GM21360 (cell line): ENCODE measurements at regions not wholly inside any gene's neighbourhood (a gene's known extent, or its start where the extent isn't known, plus 50 kb on each side); places are given as distances from the start of the nearest gene placed in this dataset.

Experiments used
- ATAC-seq: cut with Tn5 transposase; IDR thresholded peaks from one replicate; pipeline ENCODE4 v1.9.1; 2021; ENCODE audit warnings: mild to moderate bottlenecking, moderate library complexity; ENCODE audit not compliant: unreplicated experiment

GRCh38 chr7:130926001-130926691 lies 192.1 kb upstream of the KLF14 start:
- no peak for ATAC-seq

DNA sequence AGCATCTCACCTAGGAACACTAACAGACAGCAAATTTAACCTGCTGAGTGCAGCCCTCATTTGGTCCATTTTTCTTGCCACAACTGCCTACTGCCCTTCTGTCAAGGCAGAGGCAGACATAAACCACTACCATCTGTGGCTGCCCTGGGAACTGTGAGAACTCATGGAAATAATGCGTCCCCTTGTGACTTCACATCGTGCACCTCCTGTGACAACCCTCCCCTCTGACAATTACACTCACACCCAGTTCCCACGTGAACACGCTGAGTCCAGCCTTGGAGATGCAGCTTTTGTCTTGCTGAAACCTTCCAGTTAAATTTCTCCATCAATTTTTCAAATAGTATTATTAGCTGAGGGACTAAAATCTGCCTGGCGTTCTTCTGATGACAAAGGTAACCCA lies 193.1 kb upstream of the KLF14 start:
- ATAC-seq: no peak

DNA sequence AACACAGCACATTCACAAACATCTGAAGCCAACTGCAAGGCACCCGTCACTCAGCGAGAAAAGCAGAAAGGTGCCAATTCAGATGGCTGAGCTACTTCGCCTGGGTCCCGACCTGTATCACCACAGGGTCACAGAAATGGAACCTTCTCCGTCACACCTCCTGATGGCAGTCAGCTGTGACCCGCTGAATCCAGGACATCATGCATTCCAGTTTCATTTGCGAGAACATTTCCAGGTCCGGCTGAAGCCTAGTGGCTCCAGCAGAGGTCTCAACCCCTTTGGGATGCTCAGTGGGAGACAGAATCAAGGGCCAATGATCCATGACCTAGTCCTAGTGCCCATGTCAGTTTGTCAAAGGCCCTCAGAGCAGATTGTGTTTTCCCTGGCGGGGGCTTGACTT lies 193.6 kb upstream of the KLF14 start:
- no peak for ATAC-seq

- no peak for ATAC-seq
Measured at GRCh38 chr7:130929896-130930659, 196.1 kb upstream of the KLF14 start.

GRCh38 chr7:130930681-130931080 lies 196.7 kb upstream of the KLF14 start:
- no peak for ATAC-seq

GRCh38 chr7:130931423-130931822 lies 197.4 kb upstream of the KLF14 start:
- no peak for ATAC-seq

DNA sequence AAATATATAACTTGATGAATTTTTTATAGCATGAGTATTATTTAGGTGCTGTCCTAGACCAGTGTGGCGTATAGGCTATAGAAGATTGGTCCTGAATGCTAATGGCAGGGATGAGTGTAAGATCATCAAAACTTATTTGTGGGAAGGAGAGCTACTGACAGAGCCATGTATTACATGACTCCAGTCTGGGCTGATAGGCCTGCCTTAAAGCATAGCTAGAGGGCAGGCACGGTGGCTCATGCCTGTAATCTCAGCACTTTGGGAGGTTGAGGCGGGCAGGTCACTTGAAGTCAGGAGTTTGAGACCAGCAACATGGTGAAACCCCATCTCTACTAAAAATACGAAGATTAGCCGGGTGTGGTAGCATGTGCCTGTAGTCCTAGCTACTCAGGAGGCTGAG lies 198.1 kb upstream of the KLF14 start:
- no peak for ATAC-seq

DNA sequence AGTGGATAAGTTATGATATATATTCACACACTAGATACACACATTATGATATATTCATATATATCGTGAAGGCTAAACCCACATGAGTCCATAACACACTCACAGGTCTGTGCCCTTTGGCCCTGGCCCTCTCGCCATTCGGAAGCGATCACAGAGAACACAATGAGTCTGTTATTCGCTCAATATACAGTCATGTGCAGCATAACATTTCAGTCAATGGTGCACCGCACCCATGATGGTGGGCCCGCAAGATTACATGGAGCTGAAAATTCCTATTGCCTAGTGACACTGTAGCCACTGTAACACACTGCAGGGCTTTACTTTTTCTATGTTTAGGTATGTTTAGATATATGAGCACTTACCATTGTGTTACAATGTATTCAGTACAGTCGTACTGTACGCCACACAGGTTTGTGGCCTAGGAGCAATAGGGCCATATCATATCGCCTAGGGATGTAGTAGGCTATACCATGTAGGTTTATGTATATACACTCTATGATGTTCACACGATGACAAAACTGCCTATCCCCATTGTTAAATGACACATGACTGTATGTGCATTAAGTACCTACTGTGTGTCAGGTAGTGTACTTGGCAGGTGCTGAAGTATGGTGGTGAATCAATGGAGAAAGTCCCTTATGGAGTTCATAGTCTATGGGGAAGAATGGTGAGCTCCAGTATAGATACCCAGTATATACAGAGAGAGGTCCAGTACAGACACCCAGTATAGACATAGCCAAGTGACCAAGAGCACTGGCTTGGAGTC lies 198.8 kb upstream of the KLF14 start:
- no peak for ATAC-seq

GRCh38 chr7:130933919-130934318 lies 199.9 kb upstream of the KLF14 start:
- no peak for ATAC-seq

- ATAC-seq: no peak
Measured at GRCh38 chr7:130935564-130936157, 201.7 kb upstream of the KLF14 start.

DNA sequence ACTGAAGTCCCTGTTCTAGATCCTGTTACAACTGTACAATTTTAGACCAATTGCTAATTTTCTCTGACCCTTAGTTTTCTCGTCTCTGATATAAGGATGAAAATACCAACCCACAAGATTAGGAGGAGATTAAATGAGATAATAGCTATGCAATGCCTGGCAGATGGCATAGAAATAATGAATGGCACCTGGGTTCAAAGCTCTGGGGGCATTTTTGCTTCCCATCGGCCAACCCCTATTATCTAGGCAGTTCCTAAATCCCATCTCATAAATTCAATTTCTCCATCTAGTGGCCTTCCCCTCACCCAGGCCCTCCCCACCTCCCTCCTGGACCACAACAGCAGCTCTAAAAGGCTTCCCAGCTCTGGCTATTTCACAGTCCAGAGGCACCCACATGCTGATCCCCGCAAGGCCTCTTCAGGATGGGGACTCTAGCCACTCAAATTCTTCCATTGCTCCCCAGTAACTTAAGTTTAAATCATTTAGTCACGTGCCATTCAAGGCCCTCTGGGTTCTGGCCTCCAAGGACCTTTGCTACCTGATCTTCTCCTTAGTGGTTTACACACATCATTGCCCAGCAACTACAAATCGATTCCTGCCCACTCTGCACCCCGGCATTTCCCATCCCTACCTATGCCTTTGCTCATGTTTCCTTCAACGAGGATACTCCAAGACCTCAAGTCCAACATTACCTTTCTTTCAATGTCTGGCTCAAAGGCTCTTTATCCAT lies 202.4 kb upstream of the KLF14 start:
- ATAC-seq: no peak

GRCh38 chr7:130937016-130937415 lies 203.0 kb upstream of the KLF14 start:
- no peak for ATAC-seq

DNA sequence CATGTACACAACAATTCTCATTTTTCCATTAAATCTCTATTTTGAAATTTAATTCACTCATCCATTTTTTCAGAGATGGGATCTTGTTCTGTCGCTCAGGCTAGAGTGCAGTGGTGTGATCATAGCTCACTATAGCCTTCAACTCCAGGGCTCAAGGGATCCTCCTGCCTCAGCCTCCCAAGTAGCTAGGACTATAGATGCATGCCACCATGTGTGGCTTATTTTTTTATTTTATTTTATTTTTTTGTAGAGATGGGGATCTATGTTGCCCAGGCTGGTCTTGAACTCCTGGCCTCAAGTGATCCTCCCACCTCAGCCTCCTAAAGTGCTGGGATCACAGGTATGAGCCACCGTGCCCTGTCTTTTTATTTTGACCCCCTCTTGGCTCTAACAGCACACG lies 203.8 kb upstream of the KLF14 start:
- no peak for ATAC-seq

DNA sequence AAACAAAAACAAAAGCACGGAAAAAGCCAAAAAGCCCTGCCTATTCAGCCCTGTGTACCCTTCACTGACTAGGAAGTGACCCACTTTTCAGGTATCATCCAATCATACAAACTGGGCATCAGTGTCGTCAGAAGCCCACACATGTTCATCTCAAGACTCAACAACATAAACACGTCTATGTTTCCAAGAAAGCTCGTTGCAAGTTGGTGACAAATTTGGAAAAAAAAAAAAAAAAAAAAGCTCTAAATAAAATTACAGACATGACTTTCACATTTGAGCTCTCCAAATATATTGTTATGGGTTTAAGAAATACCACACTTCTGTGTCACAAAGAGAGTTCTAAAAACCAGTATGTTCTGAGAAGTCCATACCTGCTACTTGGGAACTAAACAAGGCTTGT lies 204.7 kb upstream of the KLF14 start:
- ATAC-seq: no peak

GRCh38 chr7:130939321-130940095 lies 205.5 kb upstream of the KLF14 start:
- no peak for ATAC-seq

DNA sequence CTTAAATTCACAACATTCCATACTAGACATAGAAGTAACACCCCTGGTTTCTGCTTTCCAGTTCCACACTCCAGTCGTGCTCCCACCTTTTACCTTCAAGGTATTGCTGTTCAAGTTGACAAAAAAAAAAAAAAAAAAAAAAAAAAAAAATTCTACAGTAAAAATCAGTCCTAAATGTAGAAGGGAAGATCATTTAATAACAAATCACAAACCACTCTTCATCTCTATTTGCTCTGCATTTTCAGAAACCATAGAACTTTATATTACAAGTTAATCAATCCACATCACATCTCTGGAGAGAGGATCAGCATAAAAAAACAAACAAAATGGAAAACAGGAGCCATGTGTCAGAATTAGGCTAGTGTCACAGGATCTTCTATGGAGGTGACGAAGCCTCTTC lies 206.3 kb upstream of the KLF14 start:
- ATAC-seq: no peak

- no peak for ATAC-seq
Measured at GRCh38 chr7:130940907-130941306, 206.9 kb upstream of the KLF14 start.

- ATAC-seq: no peak
Measured at GRCh38 chr7:130941322-130942210, 207.6 kb upstream of the KLF14 start.
